ENCODE measurements at regions not wholly inside any gene's neighbourhood (a gene's known extent, or its start where the extent isn't known, plus 50 kb on each side); places are given as distances from the start of the nearest gene placed in this dataset.

GRCh38 chr16:74186561-74186971 is 110.0 kb upstream of the PSMD7 start:
- H3K79me2 ChIP-seq (ENCODE audit: insufficient read depth, low read length): no peaks in the 10 kb centered on the region
- TF ChIP-seq SP1 (IDR thresholded peaks at IDR 0.05; ENCODE audit: low read depth) (no peak), ATF3 (IDR thresholded peaks at IDR 0.05) (no peak), YY1 (IDR thresholded peaks at IDR 0.05; ENCODE audit: extremely low read depth, insufficient replicate concordance, low read depth, low read length) (no peak), POLR2AphosphoS5 (IDR thresholded peaks at IDR 0.05; ENCODE audit: low read depth, low read length) (no peak), POLR2A (IDR thresholded peaks at IDR 0.05; ENCODE audit: borderline replicate concordance, extremely low read depth, insufficient read depth, insufficient read length) (no peak), FOSL1 (IDR thresholded peaks at IDR 0.05; ENCODE audit: low read depth) (no peak), REST (IDR thresholded peaks at IDR 0.05; ENCODE audit: low read depth) (no peak), CTCF (IDR thresholded peaks at IDR 0.05 in 2 of 3, conservative IDR thresholded peaks at IDR 0.05 in 1 of 3; ENCODE audit: borderline replicate concordance in 1 of 3, insufficient read depth in 1 of 3, low read depth in 2 of 3, low read length in 2 of 3) (no peak), ZBTB33 (IDR thresholded peaks at IDR 0.05; ENCODE audit: extremely low read depth, insufficient replicate concordance, low read length) (no peak), EGR1 (IDR thresholded peaks at IDR 0.05; ENCODE audit: low read depth) (no peak), SRF (IDR thresholded peaks at IDR 0.05; ENCODE audit: low read depth) (no peak), CEBPB (IDR thresholded peaks at IDR 0.05; ENCODE audit: low read depth) (no peak), ELF1 (IDR thresholded peaks at IDR 0.05; ENCODE audit: borderline replicate concordance, low read depth) (no peak), ZNF274 (IDR thresholded peaks at IDR 0.05; ENCODE audit: low read depth, low read length) (no peak), EZH2 (IDR thresholded peaks at IDR 0.05) (no peak), MAX (IDR thresholded peaks at IDR 0.05) (no peak)
- H2AFZ ChIP-seq (ENCODE audit: low read depth, low read length, poor library complexity, severe bottlenecking): no peak overlapping the region
- no peak overlapping the region for H3K4me2 ChIP-seq (ENCODE audit: low read length)
- no peaks in the 10 kb centered on the region for H3K27me3 ChIP-seq (ENCODE audit: insufficient read depth, low read length)
- H3K9me2 ChIP-seq (ENCODE audit: insufficient read depth): no peaks in the 10 kb centered on the region
- H3K36me3 ChIP-seq (ENCODE audit: control insufficient read depth in 1 of 2, insufficient read depth in 2 of 2, low read length in 2 of 2): no peaks in the 10 kb centered on the region
- no peak for DNase-seq (ENCODE audit: low read depth, low spot score)
- CTCF ChIA-PET: no interaction called here
- BruUV-seq (replicated peaks): no TSS peak
- no peaks in the 10 kb centered on the region for H4K20me1 ChIP-seq (ENCODE audit: insufficient read depth)
- RAD21 ChIA-PET (ENCODE audit: low non-redundant PET in 1 of 2, low total read pairs in 2 of 2, uncharacterized antibody in 2 of 2, unreplicated experiment in 2 of 2): no interaction called here
- intact Hi-C loops (cut with micrococcal nuclease): no loop called here
- H3K9me3 ChIP-seq (ENCODE audit: control insufficient read depth in 1 of 2, insufficient read depth in 1 of 2, low read depth in 1 of 2, low read length in 2 of 2): peaks cover 0 to 4% of the 10 kb centered on the region in 2 experiments; a peak in 1 of 4 replicates
- no peak overlapping the region for H3K27ac ChIP-seq (ENCODE audit: low read depth, low read length)
- POLR2A ChIA-PET: no interaction called here
- H3K9ac ChIP-seq (ENCODE audit: low read length): no peak overlapping the region
- no peaks in the 10 kb centered on the region for H3K4me1 ChIP-seq (ENCODE audit: control insufficient read depth in 1 of 2, insufficient read depth in 2 of 2, low read length in 2 of 2)
- no peak overlapping the region for H3K4me3 ChIP-seq (replicated peaks in 1 of 2; ENCODE audit: low read depth in 1 of 2, low read length in 2 of 2)
- ATAC-seq: no peak
